Ecto neural progenitor cell (in vitro differentiated cells): ENCODE measurements at regions not wholly inside any gene's neighbourhood (a gene's known extent, or its start where the extent isn't known, plus 50 kb on each side); places are given as distances from the start of the nearest gene placed in this dataset.

Experiments used
- DNase-seq: peaks from one replicate; pipeline ENCODE4 v3.0.0-alpha.2; 2018; ENCODE audit warnings: low spot score

- no peak for DNase-seq
Observed at GRCh38 chr1:185500001-185500626, 183.1 kb upstream of the IVNS1ABP start.

- DNase-seq, result no peak
Observed at GRCh38 chr1:185498207-185498606, 181.2 kb upstream of the IVNS1ABP start.

- DNase-seq, result no peak
Observed at GRCh38 chr1:185497177-185497576, 180.1 kb upstream of the IVNS1ABP start.

GRCh38 chr1:185495898-185496297, 178.9 kb upstream of the IVNS1ABP start:
- DNase-seq, result no peak

- no peak for DNase-seq
Observed at GRCh38 chr1:185495007-185495406, 178.0 kb upstream of the IVNS1ABP start.

- no peak for DNase-seq
Observed at GRCh38 chr1:185492089-185492825, 175.2 kb upstream of the IVNS1ABP start.

- DNase-seq, result no peak
Observed at GRCh38 chr1:185491604-185492003, 174.6 kb upstream of the IVNS1ABP start.

- DNase-seq, result no peak
Observed at GRCh38 chr1:185490924-185491323, 173.9 kb upstream of the IVNS1ABP start.

- no peak for DNase-seq
Observed at GRCh38 chr1:185489406-185489805, 172.4 kb upstream of the IVNS1ABP start.

- DNase-seq, result no peak
Observed at GRCh38 chr1:185488808-185489207, 171.8 kb upstream of the IVNS1ABP start.

- no peak for DNase-seq
Observed at GRCh38 chr1:185487936-185488335, 170.9 kb upstream of the IVNS1ABP start.

GRCh38 chr1:185487026-185487425, 170.0 kb upstream of the IVNS1ABP start:
- no peak for DNase-seq

GRCh38 chr1:185486346-185486745, 169.3 kb upstream of the IVNS1ABP start:
- no peak for DNase-seq

- no peak for DNase-seq
Observed at GRCh38 chr1:185483664-185484450, 166.8 kb upstream of the IVNS1ABP start.

- DNase-seq, result no peak
Observed at GRCh38 chr1:185483217-185483616, 166.2 kb upstream of the IVNS1ABP start.

GRCh38 chr1:185480545-185480944, 163.5 kb upstream of the IVNS1ABP start:
- no peak for DNase-seq

GRCh38 chr1:185479796-185480195, 162.8 kb upstream of the IVNS1ABP start:
- DNase-seq, result no peak

- no peak for DNase-seq
Observed at GRCh38 chr1:185478877-185479276, 161.8 kb upstream of the IVNS1ABP start.

GRCh38 chr1:185477638-185478580, 160.9 kb upstream of the IVNS1ABP start:
- no peak for DNase-seq

- no peak for DNase-seq
Observed at GRCh38 chr1:185474440-185475149, 157.6 kb upstream of the IVNS1ABP start.

GRCh38 chr1:185473186-185473585, 156.1 kb upstream of the IVNS1ABP start:
- no peak for DNase-seq
